ENCODE measurements at regions not wholly inside any gene's neighbourhood (a gene's known extent, or its start where the extent isn't known, plus 50 kb on each side); places are given as distances from the start of the nearest gene placed in this dataset.
"Not testable (repeated sequence)": the region's sequence is repeated elsewhere in the genome, so short reads cannot be mapped to it uniquely, and the experiment has no call there.

DNA sequence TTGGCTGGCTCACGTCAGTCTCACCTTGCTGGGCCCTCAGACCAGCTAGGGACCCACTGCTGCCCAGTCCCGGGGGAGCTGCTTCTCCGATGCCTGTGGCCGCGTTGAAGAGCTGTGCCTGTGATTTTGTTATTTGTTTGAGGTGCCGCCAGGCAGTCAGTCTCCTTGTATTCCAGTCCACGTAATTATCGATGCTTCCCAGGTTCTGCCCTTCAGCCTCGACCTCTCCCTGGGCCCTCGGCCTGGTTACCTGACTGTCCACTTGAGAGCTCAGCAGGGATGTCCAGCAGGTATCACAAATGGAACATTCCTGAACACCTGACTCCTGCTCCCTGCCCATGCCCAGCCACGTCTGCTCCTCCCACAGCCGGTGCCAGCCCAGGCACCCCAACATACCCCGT lies 195.9 kb upstream of the HS6ST1 start:
- TF ChIP-seq, protein P1, sequence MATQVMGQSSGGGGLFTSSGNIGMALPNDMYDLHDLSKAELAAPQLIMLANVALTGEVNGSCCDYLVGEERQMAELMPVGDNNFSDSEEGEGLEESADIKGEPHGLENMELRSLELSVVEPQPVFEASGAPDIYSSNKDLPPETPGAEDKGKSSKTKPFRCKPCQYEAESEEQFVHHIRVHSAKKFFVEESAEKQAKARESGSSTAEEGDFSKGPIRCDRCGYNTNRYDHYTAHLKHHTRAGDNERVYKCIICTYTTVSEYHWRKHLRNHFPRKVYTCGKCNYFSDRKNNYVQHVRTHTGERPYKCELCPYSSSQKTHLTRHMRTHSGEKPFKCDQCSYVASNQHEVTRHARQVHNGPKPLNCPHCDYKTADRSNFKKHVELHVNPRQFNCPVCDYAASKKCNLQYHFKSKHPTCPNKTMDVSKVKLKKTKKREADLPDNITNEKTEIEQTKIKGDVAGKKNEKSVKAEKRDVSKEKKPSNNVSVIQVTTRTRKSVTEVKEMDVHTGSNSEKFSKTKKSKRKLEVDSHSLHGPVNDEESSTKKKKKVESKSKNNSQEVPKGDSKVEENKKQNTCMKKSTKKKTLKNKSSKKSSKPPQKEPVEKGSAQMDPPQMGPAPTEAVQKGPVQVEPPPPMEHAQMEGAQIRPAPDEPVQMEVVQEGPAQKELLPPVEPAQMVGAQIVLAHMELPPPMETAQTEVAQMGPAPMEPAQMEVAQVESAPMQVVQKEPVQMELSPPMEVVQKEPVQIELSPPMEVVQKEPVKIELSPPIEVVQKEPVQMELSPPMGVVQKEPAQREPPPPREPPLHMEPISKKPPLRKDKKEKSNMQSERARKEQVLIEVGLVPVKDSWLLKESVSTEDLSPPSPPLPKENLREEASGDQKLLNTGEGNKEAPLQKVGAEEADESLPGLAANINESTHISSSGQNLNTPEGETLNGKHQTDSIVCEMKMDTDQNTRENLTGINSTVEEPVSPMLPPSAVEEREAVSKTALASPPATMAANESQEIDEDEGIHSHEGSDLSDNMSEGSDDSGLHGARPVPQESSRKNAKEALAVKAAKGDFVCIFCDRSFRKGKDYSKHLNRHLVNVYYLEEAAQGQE (IDR thresholded peaks at IDR 0.05; ENCODE audit: insufficient replicate concordance, low read depth), result no peak
- TF ChIP-seq SPI1 (IDR thresholded peaks at IDR 0.05; ENCODE audit: borderline replicate concordance, low read depth) (no peak), GABPA (IDR thresholded peaks at IDR 0.05; ENCODE audit: low read depth) (no peak), POLR2AphosphoS5 (IDR thresholded peaks at IDR 0.05; ENCODE audit: low read depth) (no peak)
- TF ChIP-seq, protein P2, sequence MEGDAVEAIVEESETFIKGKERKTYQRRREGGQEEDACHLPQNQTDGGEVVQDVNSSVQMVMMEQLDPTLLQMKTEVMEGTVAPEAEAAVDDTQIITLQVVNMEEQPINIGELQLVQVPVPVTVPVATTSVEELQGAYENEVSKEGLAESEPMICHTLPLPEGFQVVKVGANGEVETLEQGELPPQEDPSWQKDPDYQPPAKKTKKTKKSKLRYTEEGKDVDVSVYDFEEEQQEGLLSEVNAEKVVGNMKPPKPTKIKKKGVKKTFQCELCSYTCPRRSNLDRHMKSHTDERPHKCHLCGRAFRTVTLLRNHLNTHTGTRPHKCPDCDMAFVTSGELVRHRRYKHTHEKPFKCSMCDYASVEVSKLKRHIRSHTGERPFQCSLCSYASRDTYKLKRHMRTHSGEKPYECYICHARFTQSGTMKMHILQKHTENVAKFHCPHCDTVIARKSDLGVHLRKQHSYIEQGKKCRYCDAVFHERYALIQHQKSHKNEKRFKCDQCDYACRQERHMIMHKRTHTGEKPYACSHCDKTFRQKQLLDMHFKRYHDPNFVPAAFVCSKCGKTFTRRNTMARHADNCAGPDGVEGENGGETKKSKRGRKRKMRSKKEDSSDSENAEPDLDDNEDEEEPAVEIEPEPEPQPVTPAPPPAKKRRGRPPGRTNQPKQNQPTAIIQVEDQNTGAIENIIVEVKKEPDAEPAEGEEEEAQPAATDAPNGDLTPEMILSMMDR (IDR thresholded peaks at IDR 0.05; ENCODE audit: insufficient read depth, low read length), result no peak
- H3K4me3 ChIP-seq (replicated peaks; ENCODE audit: insufficient read depth, low read length), result no peak overlapping the region
- no peaks in the 10 kb centered on the region for H3K27me3 ChIP-seq (ENCODE audit: insufficient read depth, poor library complexity, severe bottlenecking)
- DNase-seq (ENCODE audit: low read depth in 1 of 2, low spot score in 1 of 2), result no peak
- H3K27ac ChIP-seq (replicated peaks), result no peak overlapping the region

DNA sequence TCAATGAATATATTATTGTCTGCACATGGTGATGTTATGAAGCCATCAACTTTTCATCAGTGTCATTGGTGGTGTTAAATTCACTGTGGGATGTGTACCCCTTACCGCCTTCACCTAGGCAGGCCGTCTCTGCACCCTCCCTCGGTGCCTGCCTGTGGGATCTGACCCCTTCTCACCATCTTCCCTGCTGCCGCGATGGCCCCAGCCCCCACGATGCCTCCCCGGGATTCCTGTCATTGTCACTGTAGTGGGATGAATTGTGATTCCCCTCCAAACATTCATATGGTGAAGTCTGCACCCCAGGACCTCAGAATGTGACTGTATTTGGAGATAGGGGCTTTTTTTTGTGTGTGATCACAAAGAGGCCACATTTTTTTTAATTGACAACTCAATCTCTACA lies 198.3 kb upstream of the HS6ST1 start:
- H3K27ac ChIP-seq (replicated peaks), result no peak overlapping the region
- H3K4me3 ChIP-seq (replicated peaks; ENCODE audit: insufficient read depth, low read length), result no peak overlapping the region
- TF ChIP-seq, protein P2 (IDR thresholded peaks at IDR 0.05; ENCODE audit: insufficient read depth, low read length), result no peak
- TF ChIP-seq SPI1 (IDR thresholded peaks at IDR 0.05; ENCODE audit: borderline replicate concordance, low read depth) (no peak), POLR2AphosphoS5 (IDR thresholded peaks at IDR 0.05; ENCODE audit: low read depth) (no peak), GABPA (IDR thresholded peaks at IDR 0.05; ENCODE audit: low read depth) (no peak)
- TF ChIP-seq, protein P1 (IDR thresholded peaks at IDR 0.05; ENCODE audit: insufficient replicate concordance, low read depth), result no peak
- no peaks in the 10 kb centered on the region for H3K27me3 ChIP-seq (ENCODE audit: insufficient read depth, poor library complexity, severe bottlenecking)
- no peak for DNase-seq (ENCODE audit: low read depth in 1 of 2, low spot score in 1 of 2)

DNA sequence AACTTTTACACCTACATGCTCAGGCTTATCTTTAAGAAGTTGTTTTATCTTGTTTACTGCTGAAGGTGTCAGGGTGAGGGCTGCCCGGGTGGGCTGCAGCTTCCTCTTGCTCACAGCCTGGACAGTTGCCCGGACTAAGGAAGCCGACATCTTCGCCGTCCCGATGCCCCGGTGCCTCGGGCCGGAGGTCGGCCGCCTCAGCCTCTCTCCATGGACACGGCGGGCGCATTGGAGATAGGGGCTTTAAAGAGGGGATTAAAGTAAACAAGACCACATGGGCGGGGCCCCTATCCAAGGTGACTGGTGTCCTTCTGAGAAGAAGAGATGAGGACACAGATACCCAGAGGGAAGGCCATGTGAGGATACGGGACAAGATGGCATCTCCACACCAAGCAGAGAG lies 200.4 kb upstream of the HS6ST1 start:
- DNase-seq (ENCODE audit: low read depth in 1 of 2, low spot score in 1 of 2); H3K27me3 ChIP-seq (ENCODE audit: insufficient read depth, poor library complexity, severe bottlenecking); H3K27ac ChIP-seq (replicated peaks); H3K4me3 ChIP-seq (replicated peaks; ENCODE audit: insufficient read depth, low read length): not testable (repeated sequence)

DNA sequence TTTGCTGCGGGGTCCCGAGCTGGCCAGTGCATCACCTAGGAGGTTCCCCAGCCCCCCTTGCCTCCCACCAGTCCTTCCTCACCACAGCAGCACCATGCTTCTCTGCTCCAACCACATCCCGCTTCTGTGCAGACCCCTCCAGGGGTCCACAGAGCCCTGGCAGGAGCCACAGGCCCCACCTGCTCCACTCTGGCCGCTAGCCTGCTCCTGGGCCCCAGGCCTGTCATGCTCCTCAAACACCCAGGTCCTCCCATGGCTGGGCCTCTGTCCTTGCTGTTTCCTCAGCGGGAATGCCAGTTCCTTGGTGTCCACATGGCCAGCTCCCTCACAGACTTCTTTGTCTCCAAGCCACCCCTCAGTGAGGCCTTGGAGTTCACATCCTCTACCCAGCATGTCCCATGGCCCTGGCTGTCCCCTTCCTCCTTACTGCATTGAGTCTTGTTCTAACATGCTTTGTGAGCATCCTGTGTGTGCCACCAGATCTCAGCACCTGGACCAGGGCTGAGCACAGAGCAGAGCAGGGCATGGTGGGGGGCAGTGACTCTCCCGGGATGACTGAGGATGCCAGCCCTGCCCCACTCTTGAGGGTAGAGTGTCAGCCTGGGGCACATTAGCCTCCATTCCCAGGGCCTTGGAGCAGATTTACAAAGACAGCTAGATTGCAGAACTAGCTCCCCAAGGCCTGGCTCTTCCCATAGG lies 201.0 kb upstream of the HS6ST1 start:
- no peak overlapping the region for H3K4me3 ChIP-seq (replicated peaks; ENCODE audit: insufficient read depth, low read length)
- no peak for DNase-seq (ENCODE audit: low read depth in 1 of 2, low spot score in 1 of 2)
- H3K27me3 ChIP-seq (ENCODE audit: insufficient read depth, poor library complexity, severe bottlenecking), result no peaks in the 10 kb centered on the region
- no peak for TF ChIP-seq SPI1 (IDR thresholded peaks at IDR 0.05; ENCODE audit: borderline replicate concordance, low read depth)
- no peak for TF ChIP-seq POLR2AphosphoS5 (IDR thresholded peaks at IDR 0.05; ENCODE audit: low read depth)
- TF ChIP-seq, protein P2 (IDR thresholded peaks at IDR 0.05; ENCODE audit: insufficient read depth, low read length), result no peak
- TF ChIP-seq GABPA (IDR thresholded peaks at IDR 0.05; ENCODE audit: low read depth), result no peak
- TF ChIP-seq, protein P1 (IDR thresholded peaks at IDR 0.05; ENCODE audit: insufficient replicate concordance, low read depth), result no peak
- no peak overlapping the region for H3K27ac ChIP-seq (replicated peaks)

All from HL-60 (cell line).